ENCODE measurements at regions not wholly inside any gene's neighbourhood (a gene's known extent, or its start where the extent isn't known, plus 50 kb on each side); places are given as distances from the start of the nearest gene placed in this dataset.
"Not testable (repeated sequence)": the region's sequence is repeated elsewhere in the genome, so short reads cannot be mapped to it uniquely, and the experiment has no call there.

DNA sequence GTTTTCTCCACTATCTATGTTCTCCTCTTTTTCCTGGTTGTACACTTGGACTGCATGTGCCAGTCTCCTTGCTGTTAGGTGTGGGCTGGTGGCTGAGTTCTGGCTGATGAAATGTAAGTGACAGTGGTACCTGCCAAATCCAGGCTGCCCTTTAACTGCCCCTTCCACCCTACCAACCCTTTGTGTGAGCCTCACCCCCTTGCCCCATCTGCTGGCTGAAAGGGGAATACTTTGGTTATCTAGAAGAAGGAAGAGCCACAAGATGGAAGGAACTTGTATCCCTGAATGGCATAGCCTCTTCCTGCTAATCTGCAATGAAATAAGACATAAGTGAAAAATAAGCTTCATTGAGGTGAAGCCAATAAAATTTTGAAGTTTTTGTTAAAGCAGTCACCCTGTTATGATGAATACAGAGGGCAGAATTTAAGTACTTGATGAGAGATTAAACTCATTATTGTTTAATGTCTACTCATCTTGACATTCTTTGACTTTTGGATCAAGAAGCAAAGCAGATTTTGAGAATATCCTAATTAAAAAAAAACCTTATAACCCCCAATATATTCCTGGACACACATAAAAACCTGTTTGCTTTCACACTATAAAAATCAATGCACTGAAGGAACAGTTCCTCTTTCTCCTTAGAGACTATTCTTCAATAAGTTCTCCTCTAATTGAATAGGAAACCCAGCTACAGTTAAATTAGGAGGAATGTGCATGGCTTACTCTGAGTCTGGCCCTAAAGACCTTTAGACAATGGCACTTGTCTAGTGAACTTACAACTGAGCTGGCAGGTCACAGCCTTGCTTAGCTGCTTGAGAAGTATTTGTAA is 262.6 kb upstream of the BTG1 start:
- intact Hi-C loops (cut with micrococcal nuclease) = loop anchor here (1.0 to 10.0 kb wide), 9 partner anchors 162 to 1026 kb away; no protein-coding TSS in a partner anchor

DNA sequence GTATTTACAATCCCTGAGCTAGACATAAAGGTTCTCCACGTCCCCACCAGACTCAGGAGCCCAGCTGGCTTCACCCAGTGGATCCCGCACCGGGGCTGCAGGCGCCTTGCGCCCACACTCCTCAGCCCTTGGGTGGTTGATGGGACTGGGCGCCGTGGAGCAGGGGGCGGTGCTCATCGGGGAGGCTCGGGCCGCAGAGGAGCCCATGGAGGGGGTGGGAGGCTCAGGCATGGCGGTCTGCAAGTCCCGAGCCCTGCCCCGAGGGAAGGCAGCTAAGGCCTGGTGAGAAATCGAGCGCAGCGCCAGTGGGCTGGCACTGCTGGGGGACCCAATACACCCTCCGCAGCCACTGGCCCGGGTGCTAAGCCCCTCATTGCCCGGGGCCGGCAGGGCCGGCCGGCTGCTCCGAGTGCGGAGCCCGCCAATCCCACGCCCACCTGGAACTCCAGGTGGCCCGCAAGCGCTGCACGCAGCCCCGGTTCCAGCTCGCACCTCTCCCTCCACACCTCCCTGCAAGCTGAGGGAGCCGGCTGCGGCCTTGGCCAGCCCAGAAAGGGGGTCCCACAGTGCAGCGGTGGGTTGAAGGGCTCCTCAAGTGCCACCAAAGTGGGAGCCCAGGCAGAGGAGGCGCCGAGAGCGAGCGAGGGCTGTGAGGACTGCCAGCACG is 260.9 kb upstream of the BTG1 start:
- intact Hi-C loops (cut with micrococcal nuclease) = loop anchor here (10.0 kb wide), 1 partner anchor 838 kb away; no protein-coding TSS in a partner anchor

DNA sequence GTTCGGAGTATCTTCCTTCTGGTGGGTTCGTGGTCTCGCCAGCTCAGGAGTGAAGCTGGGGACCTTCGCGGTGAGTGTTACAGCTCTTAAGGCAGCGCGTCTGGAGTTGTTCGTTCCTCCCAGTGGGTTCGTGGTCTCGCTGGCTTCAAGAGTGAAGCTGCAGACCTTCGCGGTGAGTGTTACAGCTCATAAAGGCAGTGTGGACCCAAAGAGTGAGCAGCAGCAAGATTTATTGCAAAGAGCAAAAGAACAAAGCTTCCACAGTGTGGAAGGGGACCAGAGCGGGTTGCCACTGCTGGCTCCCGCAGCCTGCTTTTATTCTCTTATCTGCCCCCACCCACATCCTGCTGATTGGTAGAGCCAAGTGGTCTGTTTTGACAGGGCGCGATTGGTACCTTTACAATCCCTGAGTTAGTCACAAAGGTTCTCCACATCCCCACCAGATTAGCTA is 260.2 kb upstream of the BTG1 start:
- intact Hi-C loops (cut with micrococcal nuclease) = loop anchor here (2.0 to 10.0 kb wide), 2 partner anchors 375 to 839 kb away; no protein-coding TSS in a partner anchor

DNA sequence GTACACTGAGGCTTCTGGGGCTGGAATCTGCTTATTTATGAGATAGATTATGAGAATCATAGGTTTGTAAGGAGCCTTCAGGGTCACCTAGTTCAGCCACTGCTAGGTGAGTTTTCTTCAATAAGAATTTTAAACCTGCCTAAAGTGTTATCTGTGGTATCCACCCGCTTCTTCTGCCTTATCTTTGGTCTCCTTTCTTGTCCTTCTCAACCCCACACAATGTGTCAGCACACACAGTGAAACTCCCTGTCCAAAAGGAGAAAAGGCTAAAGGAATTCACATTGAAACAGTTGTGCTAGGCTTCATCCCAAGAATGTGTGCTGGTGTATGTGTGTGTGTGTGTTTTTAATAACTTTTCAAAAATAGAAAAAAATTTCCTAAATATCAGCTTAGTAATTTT is 259.3 kb upstream of the BTG1 start:
- intact Hi-C loops (cut with micrococcal nuclease) = loop anchor here (1.0 to 10.0 kb wide), 9 partner anchors 26 to 1037 kb away; partner anchors contain the start of genes EEA1 and UBE2N

DNA sequence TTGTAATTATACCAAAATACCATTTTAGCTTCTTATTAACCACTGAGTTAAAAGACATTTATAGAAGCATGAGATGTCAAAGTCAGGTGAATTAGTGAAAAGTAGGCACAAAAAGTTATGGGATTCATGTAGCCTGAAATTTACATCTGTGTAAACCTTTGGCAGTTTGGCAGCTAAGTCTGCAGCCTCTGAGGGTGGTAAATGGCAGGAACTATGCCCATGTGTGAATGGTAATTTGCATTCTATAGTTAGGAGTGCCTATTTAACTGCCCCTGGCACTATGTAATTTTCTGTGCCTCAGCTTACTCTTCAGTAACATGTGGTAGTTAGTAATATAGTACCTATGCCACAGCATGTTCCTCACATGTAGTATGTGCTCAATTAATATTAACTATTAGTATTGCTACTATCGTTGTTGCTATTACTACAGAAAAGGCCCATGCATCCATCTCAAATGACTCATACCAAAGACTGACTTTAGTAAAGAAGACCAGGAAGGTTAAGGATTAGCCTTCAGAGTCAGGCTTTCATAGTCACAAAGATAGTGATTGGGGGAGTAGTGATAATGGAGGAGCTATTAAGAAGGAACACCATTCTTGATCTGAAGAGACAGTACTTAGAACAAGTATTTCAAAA is 258.7 kb upstream of the BTG1 start:
- intact Hi-C loops (cut with micrococcal nuclease) = loop anchor here (1.0 to 10.0 kb wide), 9 partner anchors 25 to 1038 kb away; partner anchors contain the start of genes EEA1 and UBE2N

DNA sequence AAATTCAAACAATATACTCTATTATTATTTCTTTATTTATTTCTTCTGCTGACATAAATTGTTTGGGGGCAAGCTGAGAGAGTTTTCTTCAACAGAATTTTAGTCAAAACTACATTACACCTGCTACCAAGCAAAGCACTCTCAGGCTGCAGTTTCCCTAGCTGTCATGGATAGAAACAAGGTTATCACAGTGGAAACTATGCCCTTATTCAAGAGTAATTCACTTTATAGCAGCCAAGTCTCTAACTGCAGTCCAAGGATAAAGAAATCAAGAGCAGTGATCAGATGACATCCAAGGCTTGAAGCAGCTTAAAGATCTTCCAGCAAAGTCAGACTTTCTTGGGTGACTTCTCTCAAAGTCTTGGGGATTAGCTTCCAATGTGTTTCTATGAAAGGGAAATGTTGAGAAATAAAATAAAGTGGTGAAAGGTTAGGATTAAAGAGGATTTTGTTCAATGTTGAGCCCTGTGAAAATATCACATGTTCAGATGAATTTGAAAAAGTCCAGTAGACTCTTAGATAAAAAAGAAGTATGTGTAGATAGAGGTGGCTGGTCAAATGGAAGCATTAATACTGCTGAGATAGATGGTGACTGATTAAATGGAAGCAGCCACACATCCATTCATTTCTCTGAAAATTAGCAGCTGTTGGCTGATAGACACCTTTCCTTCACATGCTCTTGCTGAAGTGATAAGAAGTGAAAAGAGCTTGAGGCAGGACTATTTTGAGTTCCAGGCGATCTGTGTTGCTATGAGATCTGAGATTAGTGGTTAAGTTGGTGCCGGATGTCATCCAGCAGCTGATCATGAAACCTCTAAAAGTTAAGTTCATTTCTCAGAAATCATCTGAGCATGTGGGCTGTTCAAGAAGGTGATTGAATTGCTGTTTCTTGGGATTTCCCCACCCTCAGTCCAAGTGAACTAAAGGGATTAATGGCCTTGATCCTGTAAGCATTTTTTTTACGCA is 257.8 kb upstream of the BTG1 start:
- intact Hi-C loops (cut with micrococcal nuclease) = loop anchor here (1.0 to 10.0 kb wide), 15 partner anchors 24 to 1039 kb away; partner anchors contain the start of genes EEA1 and UBE2N

DNA sequence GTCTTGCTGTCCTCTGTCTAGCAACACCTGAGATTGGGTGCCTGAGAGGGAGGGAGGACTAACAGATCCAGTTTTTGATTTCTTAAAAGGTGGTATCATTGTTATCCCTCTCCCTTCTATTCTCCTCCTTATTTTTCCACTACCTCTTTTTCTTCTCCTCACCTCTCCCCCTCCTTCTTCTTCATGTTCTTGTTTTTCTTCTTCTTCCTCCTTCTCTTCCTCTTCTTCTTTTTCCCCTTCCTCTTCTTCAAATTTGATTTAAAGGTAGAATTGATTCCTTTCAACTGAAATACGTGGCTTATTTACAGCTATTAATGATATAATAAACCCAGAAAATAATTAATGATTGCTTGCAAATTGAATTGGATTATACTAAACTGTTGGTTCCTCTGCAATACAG is 256.8 kb upstream of the BTG1 start:
- intact Hi-C loops (cut with micrococcal nuclease) = loop anchor here (2.0 to 10.0 kb wide), 4 partner anchors 424 to 1040 kb away; partner anchors contain the start of genes EEA1 and UBE2N

DNA sequence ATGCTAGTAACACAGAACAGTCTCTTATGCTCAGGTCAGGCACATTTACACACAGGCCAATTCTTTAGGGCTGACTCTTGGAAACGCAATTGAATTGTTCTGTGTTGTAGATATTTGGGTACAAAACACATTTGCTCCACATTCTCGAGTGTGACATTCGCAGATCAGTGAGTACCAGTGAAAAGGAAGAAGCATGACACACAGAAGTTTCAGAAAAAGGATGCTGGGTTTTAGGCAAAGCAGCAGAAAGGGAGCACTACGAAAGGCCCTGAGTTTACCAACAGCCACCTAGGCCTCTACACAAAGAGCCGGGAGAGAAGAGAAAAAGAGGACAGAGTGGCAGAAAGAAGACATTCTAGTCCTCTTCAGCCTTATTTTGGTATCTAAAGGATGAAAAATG is 254.4 kb upstream of the BTG1 start:
- intact Hi-C loops (cut with micrococcal nuclease) = loop anchor here (5.0 to 10.0 kb wide), 3 partner anchors 527 to 1042 kb away; partner anchors contain the start of genes EEA1 and UBE2N

DNA sequence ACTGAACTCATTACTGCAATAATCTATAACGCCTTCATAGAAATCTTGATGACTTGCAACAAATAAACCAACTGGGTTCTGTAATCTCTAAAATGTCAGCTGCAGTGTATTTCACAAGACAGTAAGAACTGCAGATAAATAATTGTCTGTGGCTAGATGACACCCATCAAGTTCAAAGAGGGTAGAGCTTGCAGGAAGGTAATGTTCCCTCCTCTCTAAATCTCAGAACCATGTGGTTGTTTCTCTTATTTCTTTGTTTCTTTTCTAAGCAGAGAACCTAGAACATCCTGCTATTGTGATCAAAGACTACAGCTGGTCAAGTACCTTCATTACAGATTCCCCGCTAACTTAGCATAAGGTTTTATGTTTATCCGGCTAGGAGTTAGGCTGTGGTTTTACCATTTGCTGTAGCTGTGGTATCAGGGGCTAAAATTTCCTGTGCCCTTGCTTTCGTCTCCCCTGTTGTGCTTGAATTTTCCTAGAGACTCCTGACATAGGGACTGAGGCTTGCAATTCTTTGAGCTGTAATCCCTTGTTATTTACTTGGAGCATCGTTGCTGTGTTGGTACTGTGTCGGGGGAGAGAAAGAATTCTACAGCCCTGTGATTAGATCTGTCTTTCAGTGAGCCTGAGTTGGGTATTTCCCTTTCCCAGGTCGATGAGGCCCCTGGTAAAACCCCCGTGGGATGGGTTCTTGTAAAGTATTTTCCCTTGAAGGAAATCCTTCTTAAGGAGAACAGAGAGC is 253.1 kb upstream of the BTG1 start:
- intact Hi-C loops (cut with micrococcal nuclease) = loop anchor here (1.0 to 2.0 kb wide), 4 partner anchors 19 to 214 kb away; no protein-coding TSS in a partner anchor

DNA sequence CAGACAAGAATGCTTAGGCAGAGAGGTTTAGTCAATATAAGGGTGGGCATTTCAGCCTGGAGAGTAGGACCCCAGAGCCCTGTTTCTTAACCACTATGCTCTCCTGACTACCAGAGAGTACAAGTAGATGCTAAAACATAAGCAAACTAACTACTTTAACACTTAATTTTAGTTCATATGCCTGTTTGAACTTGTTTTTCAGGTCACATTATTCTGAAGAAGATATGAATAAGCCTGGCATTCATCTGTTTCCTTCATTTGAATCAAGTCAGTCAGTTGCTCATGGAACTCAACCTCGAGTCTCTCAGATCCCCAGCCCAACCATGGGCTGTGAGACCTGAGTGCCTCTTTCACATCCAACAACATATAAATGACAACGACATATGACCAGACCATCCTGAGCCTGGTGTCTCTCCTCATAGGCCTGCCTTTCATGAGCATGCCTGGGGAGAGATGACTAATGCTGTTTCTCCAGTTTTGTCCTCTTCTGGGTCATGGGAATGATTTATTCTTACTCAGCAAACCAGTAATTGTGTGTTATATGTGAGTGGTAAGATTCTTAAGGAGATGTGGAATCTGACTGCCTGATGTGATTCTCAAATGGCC is 251.1 kb upstream of the BTG1 start:
- intact Hi-C loops (cut with micrococcal nuclease) = no loop called here

DNA sequence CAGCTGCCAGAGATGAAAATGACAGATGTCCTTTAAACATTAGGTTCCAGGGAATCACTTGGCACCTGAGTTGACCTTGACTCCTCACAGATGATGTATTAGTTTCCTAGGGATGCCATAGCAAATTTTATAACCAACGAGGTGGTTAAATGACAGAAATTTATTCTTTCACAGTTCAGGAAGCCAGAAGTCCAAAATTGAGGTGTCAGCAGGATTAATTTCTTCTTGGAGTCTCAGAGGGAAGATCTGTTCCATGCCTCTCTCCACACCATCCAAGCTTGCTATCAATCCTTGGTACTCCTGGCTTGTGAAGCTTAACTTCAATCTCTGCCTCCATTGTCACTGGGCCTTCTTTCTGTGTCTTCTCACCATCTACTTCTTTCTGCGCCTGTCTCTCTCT is 249.7 kb upstream of the BTG1 start:
- intact Hi-C loops (cut with micrococcal nuclease) = no loop called here

DNA sequence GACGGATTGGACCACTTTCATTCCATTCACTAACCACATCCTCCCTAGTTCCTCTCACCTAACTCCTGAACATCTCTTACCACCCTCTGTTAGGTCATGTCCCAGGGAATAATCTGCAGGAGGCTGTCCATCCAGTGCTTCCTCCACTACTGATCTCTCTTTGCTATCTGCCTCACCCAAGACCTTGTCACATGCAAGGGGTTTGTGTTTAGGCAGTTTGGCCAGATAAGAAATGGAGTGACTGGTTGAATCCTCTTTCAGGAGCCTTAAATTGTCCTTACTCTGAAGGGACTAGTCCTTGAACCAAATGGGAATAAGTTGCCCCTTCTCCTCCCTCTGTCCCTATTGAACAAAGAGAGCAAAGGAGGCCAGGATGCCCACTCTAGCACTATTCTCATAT is 249.2 kb upstream of the BTG1 start:
- intact Hi-C loops (cut with micrococcal nuclease) = no loop called here

DNA sequence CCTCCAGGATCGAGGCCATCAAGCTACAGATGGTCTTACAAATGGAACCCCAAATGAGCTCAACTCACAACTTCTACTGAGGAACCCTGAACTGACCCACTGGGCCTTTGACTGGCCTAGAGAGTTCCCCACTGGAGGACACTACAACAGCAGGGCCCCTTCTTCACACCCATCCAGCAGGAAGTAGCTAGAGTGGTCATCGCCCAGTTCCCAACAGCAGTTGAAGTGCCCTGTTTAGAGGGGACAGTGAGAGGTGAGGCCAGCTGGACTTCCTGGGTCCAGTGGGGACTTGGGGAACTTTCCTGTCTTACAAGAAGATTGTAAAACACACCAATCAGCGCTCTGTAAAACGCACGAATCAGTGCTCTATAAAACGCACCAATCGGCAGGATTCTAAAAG is 247.9 kb upstream of the BTG1 start:
- intact Hi-C loops (cut with micrococcal nuclease) = no loop called here

DNA sequence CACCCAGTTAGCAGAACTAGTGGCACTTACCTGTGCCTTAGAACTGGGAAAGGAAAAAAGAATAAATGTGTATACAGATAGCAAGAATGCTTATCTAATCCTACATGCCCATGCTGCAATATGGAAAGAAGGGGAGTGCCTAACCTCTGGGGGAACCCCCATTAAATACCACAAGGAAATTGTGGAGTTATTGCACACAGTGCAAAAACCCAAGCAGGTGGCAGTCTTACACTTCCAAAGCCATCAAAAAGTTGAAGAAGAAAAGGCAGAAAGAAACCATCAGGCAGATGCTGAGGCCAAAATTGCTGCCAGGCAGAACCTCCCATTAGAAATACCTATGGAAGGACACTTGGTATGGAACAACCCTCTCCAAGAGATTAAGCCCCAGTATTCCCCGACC is 246.1 kb upstream of the BTG1 start:
- intact Hi-C loops (cut with micrococcal nuclease) = not testable (repeated sequence)

DNA sequence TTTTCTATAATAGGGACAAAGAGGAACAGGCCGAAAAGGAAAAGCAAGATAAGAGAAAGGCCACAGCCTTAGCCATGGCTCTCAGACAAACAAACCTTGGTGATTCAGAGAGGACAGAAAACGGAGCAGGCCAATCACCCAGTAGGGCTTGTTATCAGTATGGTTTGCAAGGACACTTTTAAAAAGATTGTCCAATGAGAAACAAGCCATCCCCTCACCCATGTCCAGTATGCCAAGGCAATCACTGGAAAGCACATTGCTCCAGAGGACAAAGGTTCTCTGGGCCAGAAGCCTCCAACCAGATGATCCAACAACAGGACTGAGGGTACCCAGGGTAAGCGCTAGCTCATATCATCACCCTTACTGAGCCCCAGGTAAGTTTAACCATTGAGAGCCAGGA is 243.8 kb upstream of the BTG1 start:
- intact Hi-C loops (cut with micrococcal nuclease) = no loop called here

DNA sequence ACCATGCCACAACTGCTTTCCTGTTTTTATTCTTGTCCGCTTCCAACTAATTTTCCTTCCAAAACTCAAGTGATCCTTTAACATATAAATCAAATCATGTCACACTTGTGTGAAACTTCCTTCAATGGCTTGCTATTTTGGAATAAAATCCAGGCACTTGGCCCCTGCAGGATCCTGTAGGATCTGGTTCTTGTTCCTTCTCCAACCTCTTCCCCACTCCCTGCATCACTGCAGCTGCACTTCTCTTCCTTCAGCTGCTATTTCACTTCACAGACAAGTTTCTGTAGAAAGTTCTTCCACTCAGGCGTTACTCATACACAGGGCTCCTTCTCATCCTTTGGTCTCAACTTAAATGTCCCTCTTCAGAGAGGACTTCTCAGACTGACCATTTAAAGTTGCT is 239.7 kb upstream of the BTG1 start:
- intact Hi-C loops (cut with micrococcal nuclease) = no loop called here

DNA sequence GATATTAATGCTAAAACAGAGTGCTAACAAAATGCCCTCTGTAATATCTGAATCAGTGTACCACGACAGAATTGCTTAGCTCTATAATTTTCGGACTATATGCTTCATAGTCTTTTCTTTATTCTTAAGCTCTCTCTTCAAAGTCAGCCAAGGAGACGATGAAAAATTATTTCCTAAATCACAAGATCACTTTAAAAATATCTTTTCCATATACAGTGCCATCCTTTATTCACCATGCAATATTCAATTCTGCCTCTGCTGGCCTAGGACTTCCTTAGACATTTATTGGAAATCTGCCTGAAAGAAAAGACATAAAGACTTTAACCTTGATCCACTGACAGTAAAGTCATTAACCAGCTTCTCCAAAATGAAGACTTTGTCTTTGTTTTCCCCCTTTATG is 238.9 kb upstream of the BTG1 start:
- intact Hi-C loops (cut with micrococcal nuclease) = no loop called here

DNA sequence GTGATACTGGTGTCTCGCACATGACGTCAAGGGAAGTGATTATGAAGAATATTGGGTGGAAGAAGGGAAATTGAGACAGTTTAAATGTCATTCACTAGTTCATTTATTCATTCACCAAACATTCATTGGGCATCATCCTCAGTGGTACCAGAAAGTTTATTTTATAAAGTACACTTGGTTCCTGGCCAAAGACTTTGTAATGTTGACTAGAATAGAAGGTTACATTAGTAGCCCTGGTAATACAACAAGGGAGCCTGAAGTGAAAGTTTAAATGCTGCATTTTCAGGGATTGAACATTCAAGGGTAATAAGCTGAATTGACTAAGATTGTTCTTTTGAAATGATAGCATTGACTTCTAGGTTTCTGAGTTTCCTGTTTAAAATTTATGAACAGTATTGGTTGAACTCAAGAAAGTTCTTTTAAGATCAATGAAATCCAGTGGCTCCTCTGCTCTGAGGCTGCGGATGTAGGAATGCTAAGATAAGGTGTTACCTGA is 236.8 kb upstream of the BTG1 start:
- intact Hi-C loops (cut with micrococcal nuclease) = no loop called here

DNA sequence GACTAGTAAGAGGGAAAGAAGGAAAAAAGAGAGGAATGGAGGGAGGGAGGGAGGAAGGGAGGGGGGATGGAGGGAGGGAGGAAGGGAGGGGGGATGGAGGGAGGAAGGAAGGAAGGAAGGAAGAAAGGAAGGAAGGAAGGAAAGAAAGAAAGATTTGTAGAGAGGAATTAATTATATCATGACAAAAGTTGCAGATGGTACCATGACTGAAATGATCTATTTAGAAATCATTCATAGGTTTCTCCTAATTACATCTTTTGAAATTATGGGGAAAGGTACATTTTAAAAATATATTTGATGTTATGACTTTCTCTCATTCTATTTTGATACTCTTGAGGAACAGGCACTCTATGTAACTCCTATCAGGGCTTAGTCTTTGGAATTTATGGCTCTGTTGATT is 236.2 kb upstream of the BTG1 start:
- intact Hi-C loops (cut with micrococcal nuclease) = no loop called here
